Endothelial cell (in vitro differentiated cells): ENCODE measurements at regions not wholly inside any gene's neighbourhood (a gene's known extent, or its start where the extent isn't known, plus 50 kb on each side); places are given as distances from the start of the nearest gene placed in this dataset.

Source experiments
- DNase-seq: peaks from one replicate; pipeline ENCODE4 v3.0.0; 2021; ENCODE audit warnings: low spot score
- H3K27ac Mint-ChIP-seq: one replicate; pipeline ENCODE4 v1.8.0; 2021; ENCODE audit warnings: mixed read lengths, inconsistent platforms; ENCODE audit not compliant: unreplicated experiment
- H3K27me3 Mint-ChIP-seq: one replicate; pipeline ENCODE4 v1.8.0; 2021; ENCODE audit warnings: mild to moderate bottlenecking, moderate library complexity, mixed read lengths, inconsistent platforms; ENCODE audit not compliant: unreplicated experiment
- H3K36me3 Mint-ChIP-seq: one replicate; pipeline ENCODE4 v1.8.0; 2021; ENCODE audit warnings: mild to moderate bottlenecking, low read depth, mixed read lengths, inconsistent platforms; ENCODE audit not compliant: unreplicated experiment
- H3K4me1 Mint-ChIP-seq: one replicate; pipeline ENCODE4 v1.8.0; 2021; ENCODE audit warnings: mild to moderate bottlenecking, mixed read lengths, inconsistent platforms; ENCODE audit not compliant: unreplicated experiment
- H3K4me3 Mint-ChIP-seq: one replicate; pipeline ENCODE4 v1.8.0; 2021; ENCODE audit warnings: mild to moderate bottlenecking, mixed read lengths, inconsistent platforms; ENCODE audit not compliant: unreplicated experiment
- H3K9me3 Mint-ChIP-seq: one replicate; pipeline ENCODE4 v1.8.0; 2021; ENCODE audit warnings: mixed read lengths, inconsistent platforms; ENCODE audit not compliant: unreplicated experiment
- TF ChIP-seq, protein P1 (sequence below): fragments of 200-600 bp; sonication (generic); IDR thresholded peaks from one replicate; pipeline ENCODE4 v1.5.0; 2021; ENCODE audit warnings: antibody characterized with exemption; ENCODE audit not compliant: unreplicated experiment

- no peak overlapping the region for H3K4me3 Mint-ChIP-seq
Observed at GRCh38 chr4:176478076-176478475, 158.3 kb downstream of the SPCS3 start.

GRCh38 chr4:176479767-176480166 lies 160.0 kb downstream of the SPCS3 start:
- Mint-ChIP-seq H3K27me3 (peaks cover 2% of the 10 kb centered on the region), H3K4me3 (no peak overlapping the region), H3K9me3 (no peaks in the 10 kb centered on the region), H3K36me3 (no peaks in the 10 kb centered on the region), H3K4me1 (peaks cover 30% of the 10 kb centered on the region), H3K27ac (no peak overlapping the region)
- TF ChIP-seq, protein P1, sequence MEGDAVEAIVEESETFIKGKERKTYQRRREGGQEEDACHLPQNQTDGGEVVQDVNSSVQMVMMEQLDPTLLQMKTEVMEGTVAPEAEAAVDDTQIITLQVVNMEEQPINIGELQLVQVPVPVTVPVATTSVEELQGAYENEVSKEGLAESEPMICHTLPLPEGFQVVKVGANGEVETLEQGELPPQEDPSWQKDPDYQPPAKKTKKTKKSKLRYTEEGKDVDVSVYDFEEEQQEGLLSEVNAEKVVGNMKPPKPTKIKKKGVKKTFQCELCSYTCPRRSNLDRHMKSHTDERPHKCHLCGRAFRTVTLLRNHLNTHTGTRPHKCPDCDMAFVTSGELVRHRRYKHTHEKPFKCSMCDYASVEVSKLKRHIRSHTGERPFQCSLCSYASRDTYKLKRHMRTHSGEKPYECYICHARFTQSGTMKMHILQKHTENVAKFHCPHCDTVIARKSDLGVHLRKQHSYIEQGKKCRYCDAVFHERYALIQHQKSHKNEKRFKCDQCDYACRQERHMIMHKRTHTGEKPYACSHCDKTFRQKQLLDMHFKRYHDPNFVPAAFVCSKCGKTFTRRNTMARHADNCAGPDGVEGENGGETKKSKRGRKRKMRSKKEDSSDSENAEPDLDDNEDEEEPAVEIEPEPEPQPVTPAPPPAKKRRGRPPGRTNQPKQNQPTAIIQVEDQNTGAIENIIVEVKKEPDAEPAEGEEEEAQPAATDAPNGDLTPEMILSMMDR, result no peak
- no peak for DNase-seq

More at GRCh38 chr4:176478076-176478475, 158.3 kb downstream of the SPCS3 start:
- H3K36me3 Mint-ChIP-seq, result no peaks in the 10 kb centered on the region
- no peak overlapping the region for H3K27ac Mint-ChIP-seq
- peaks cover 25% of the 10 kb centered on the region for H3K4me1 Mint-ChIP-seq
- peak; percentile 6 for DNase-seq
- no peaks in the 10 kb centered on the region for H3K9me3 Mint-ChIP-seq
- TF ChIP-seq, protein P1, result no peak
- peaks cover 2% of the 10 kb centered on the region for H3K27me3 Mint-ChIP-seq

GRCh38 chr4:176482972-176483371 lies 163.2 kb downstream of the SPCS3 start:
- Mint-ChIP-seq H3K27me3 (peaks cover 2% of the 10 kb centered on the region), H3K9me3 (no peaks in the 10 kb centered on the region), H3K4me3 (no peak overlapping the region), H3K4me1 (peaks cover 24% of the 10 kb centered on the region), H3K36me3 (no peaks in the 10 kb centered on the region), H3K27ac (no peak overlapping the region)
- TF ChIP-seq, protein P1, result no peak
- DNase-seq, result no peak

- Mint-ChIP-seq H3K36me3 (no peaks in the 10 kb centered on the region), H3K4me3 (no peak overlapping the region), H3K27me3 (peaks cover 2% of the 10 kb centered on the region), H3K27ac (no peak overlapping the region), H3K4me1 (peaks cover 13% of the 10 kb centered on the region), H3K9me3 (no peaks in the 10 kb centered on the region)
- TF ChIP-seq, protein P1, result no peak
- no peak for DNase-seq
Observed at GRCh38 chr4:176484301-176484984, 164.7 kb downstream of the SPCS3 start.

DNA sequence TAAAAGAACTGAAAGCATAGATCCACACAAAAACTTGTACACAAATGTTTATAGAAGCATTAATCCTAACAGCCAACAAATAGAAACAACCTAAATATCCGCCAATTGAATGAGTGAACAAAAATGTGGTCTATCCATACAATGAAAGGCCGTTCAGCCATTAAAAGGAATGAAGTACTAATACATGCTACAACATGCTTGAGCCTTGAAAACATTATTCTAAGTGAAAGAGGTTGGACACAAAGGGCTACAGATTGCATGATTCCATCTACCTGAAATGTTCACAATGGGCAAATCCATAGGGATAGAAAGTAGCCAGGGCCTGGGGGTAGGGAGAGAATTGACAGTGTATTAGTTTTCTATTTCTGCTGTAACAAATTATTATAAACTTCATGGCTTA lies 169.2 kb downstream of the SPCS3 start:
- Mint-ChIP-seq H3K27me3 (no peaks in the 10 kb centered on the region), H3K4me1 (peaks cover 11% of the 10 kb centered on the region), H3K9me3 (no peaks in the 10 kb centered on the region), H3K27ac (no peak overlapping the region), H3K36me3 (no peaks in the 10 kb centered on the region), H3K4me3 (no peak overlapping the region)
- DNase-seq, result no peak
- TF ChIP-seq, protein P1, result no peak
